B cell (primary cell): ENCODE measurements at regions not wholly inside any gene's neighbourhood (a gene's known extent, or its start where the extent isn't known, plus 50 kb on each side); places are given as distances from the start of the nearest gene placed in this dataset.

Experiments
- ATAC-seq: fragments of 200-7000 bp; cut with Tn5 transposase; one replicate; pipeline ENCODE4 v1.10.0; 2021; ENCODE audit warnings: low read depth, mild to moderate bottlenecking, moderate number of reproducible peaks, moderate library complexity
- CTCF ChIA-PET: fragments of 350-600 bp; sonication (Branson Sonifier 250); formaldehyde crosslinking; loops from one replicate; lab custom pipeline; 2021; ENCODE audit warnings: antibody characterized with exemption, inconsistent platforms; lab: Charles Lee
- POLR2A ChIA-PET: fragments of 350-600 bp; sonication (Branson Sonifier 250); formaldehyde crosslinking; loops from one replicate; lab custom pipeline; 2021; ENCODE audit warnings: antibody characterized with exemption; lab: Charles Lee
- DNase-seq: peaks from one replicate; pipeline ENCODE4 v3.0.0; 2013
- H2AFZ ChIP-seq: 2 replicates; pipeline ENCODE4 v1.6.1; 2012; ENCODE audit warnings: mild to moderate bottlenecking, low read depth, low read length; ENCODE audit not compliant: insufficient read depth, poor library complexity, severe bottlenecking
- H3K27ac ChIP-seq, 2 donors: 1 replicate in 1 of 2; 2 replicates in 1 of 2; pipeline ENCODE4 v1.5.1; 2012 to 2013; ENCODE audit warnings: low read length in 2 of 2, mild to moderate bottlenecking in 2 of 2, moderate library complexity in 1 of 2
- H3K27me3 ChIP-seq, 4 experiments: fragments of 200-600 bp in 1 of 4; sonication (generic) in 1 of 4; replicated peaks in 1 of 4; 1 replicate in 2 of 4; 2 replicates in 2 of 4; pipeline versions ENCODE4 v1.6.1 to v1.7.0; 2013 to 2016; ENCODE audit warnings: low read length in 3 of 4, mild to moderate bottlenecking in 2 of 4, mixed read lengths in 1 of 4, moderate library complexity in 1 of 4; ENCODE audit not compliant: insufficient read depth in 4 of 4, control insufficient read depth in 3 of 4; ENCODE audit errors: control extremely low read depth in 1 of 4
- H3K36me3 ChIP-seq, 2 experiments: replicated peaks in 1 of 2; 1 replicate in 1 of 2; 2 replicates in 1 of 2; pipeline versions ENCODE4 v1.6.1 to v1.7.1; 2013; ENCODE audit warnings: low read length in 1 of 2; ENCODE audit not compliant: insufficient read depth in 2 of 2, control insufficient read depth in 1 of 2; ENCODE audit errors: control extremely low read depth in 1 of 2, extremely low read depth in 1 of 2
- H3K4me1 ChIP-seq, 2 donors: fragments of 200-600 bp in 1 of 2; sonication (generic) in 1 of 2; 1 replicate in 1 of 2; 2 replicates in 1 of 2; pipeline versions ENCODE4 v1.5.1 to v1.6.1; 2013 to 2017; ENCODE audit warnings: low read length in 2 of 2; ENCODE audit not compliant: control insufficient read depth in 2 of 2, insufficient read depth in 2 of 2
- H3K4me2 ChIP-seq: replicated peaks from 2 replicates; pipeline ENCODE3; 2012; ENCODE audit warnings: mild to moderate bottlenecking, low read depth, low read length; ENCODE audit not compliant: poor library complexity, severe bottlenecking
- H3K4me3 ChIP-seq, 5 experiments: fragments of 200-600 bp in 1 of 5; sonication (generic) in 1 of 5; 1 replicate in 3 of 5; 2 replicates in 2 of 5; pipeline versions ENCODE4 v1.5.1 to v1.7.0; 2011 to 2016; ENCODE audit warnings: low read length in 4 of 5, mild to moderate bottlenecking in 4 of 5, low read depth in 2 of 5, control low read depth in 1 of 5, moderate library complexity in 1 of 5; ENCODE audit not compliant: insufficient read depth in 1 of 5; ENCODE audit errors: control extremely low read depth in 1 of 5, extremely low read depth in 1 of 5
- H3K79me2 ChIP-seq: fragments of 200-600 bp; sonication (generic); one replicate; pipeline ENCODE4 v1.6.0; 2016; ENCODE audit warnings: low read length; ENCODE audit not compliant: control insufficient read depth, insufficient read depth
- H3K9ac ChIP-seq: fragments of 200-600 bp; sonication (generic); 2 replicates; pipeline ENCODE4 v1.6.1; 2017; ENCODE audit warnings: mild to moderate bottlenecking, low read length, moderate library complexity
- H3K9me3 ChIP-seq, 3 donors: one replicate each; pipeline versions ENCODE4 v1.6.1 to v1.7.1; 2013; ENCODE audit warnings: low read length in 2 of 3; ENCODE audit not compliant: control insufficient read depth in 2 of 3, insufficient read depth in 1 of 3; ENCODE audit errors: control extremely low read depth in 1 of 3
- H4K20me1 ChIP-seq: 2 replicates; pipeline ENCODE4 v1.6.0; 2012; ENCODE audit warnings: mild to moderate bottlenecking, low read length; ENCODE audit not compliant: insufficient read depth, control insufficient read depth, poor library complexity, severe bottlenecking
- H3K27ac Mint-ChIP-seq: one replicate; pipeline ENCODE4 v1.8.0; 2021; ENCODE audit warnings: mixed read lengths
- H3K27me3 Mint-ChIP-seq: one replicate; pipeline ENCODE4 v1.8.0; 2021; ENCODE audit warnings: mixed read lengths
- H3K4me1 Mint-ChIP-seq: one replicate; pipeline ENCODE4 v1.8.0; 2021; ENCODE audit warnings: mixed read lengths
- H3K4me3 Mint-ChIP-seq: one replicate; pipeline ENCODE4 v1.8.0; 2021; ENCODE audit warnings: mixed read lengths
- H3K9me3 Mint-ChIP-seq: one replicate; pipeline ENCODE4 v1.8.0; 2022; ENCODE audit warnings: mixed read lengths; ENCODE audit not compliant: insufficient read depth
- CTCF ChIP-seq: fragments of 200-600 bp; IDR thresholded peaks from one replicate; pipeline ENCODE4 v1.8.0; 2022; ENCODE audit warnings: antibody characterized with exemption, mild to moderate bottlenecking
- EZH2 ChIP-seq: IDR thresholded peaks from 2 replicates; pipeline ENCODE4 v1.6.1; 2012; ENCODE audit warnings: borderline replicate concordance, low read depth, mild to moderate bottlenecking, moderate library complexity, low read length; ENCODE audit not compliant: insufficient read depth, poor library complexity, severe bottlenecking
- WGBS: methylation state at CpG from one replicate; pipeline ENCODE4 v1.1.5; 2013; ENCODE audit warnings: missing lambda C conversion rate; ENCODE audit not compliant: insufficient coverage; 5-methylcytosine and 5-hydroxymethylcytosine counted together
- intact Hi-C: fragments of 100-400 bp; cut with micrococcal nuclease; formaldehyde crosslinking; loops from one replicate; pipeline ENCODE4 v1.10.0; 2022

GRCh38 chr14:38777401-38777800 lies 325.6 kb downstream of the SEC23A start:
- no peaks in the 10 kb centered on the region for H3K27me3 Mint-ChIP-seq
- WGBS, result 75% methylated on average over 1 of the region's 1 CpG
- intact Hi-C loops, result no loop called here
- Histone ChIP-seq H3K27me3 (no peaks in the 10 kb centered on the region), H3K4me2 (no peak overlapping the region), H3K4me3 (no peak overlapping the region), H2AFZ (no peak overlapping the region), H3K79me2 (no peaks in the 10 kb centered on the region), H3K36me3 (no peaks in the 10 kb centered on the region), H3K27ac (no peak overlapping the region), H4K20me1 (no peaks in the 10 kb centered on the region), H3K9me3 (no peaks in the 10 kb centered on the region), H3K4me1 (no peaks in the 10 kb centered on the region), H3K9ac (no peak overlapping the region)
- no peak for DNase-seq
- ChIA-PET CTCF (no interaction called here), POLR2A (no interaction called here)
- ATAC-seq, result no peak
- no peaks in the 10 kb centered on the region for H3K9me3 Mint-ChIP-seq
- H3K4me3 Mint-ChIP-seq, result no peak overlapping the region
- TF ChIP-seq CTCF (no peak), EZH2 (no peak)
- H3K27ac Mint-ChIP-seq, result no peak overlapping the region
- H3K4me1 Mint-ChIP-seq, result no peaks in the 10 kb centered on the region

GRCh38 chr14:38775986-38776385 lies 327.0 kb downstream of the SEC23A start:
- Histone ChIP-seq H3K4me3 (no peak overlapping the region), H2AFZ (no peak overlapping the region)
- H3K27me3 Mint-ChIP-seq, result no peaks in the 10 kb centered on the region

More at GRCh38 chr14:38775986-38776385, 327.0 kb downstream of the SEC23A start:
- DNase-seq (no peak), ATAC-seq (no peak)
- POLR2A ChIA-PET, result no interaction called here
- Mint-ChIP-seq H3K9me3 (no peaks in the 10 kb centered on the region), H3K27ac (no peak overlapping the region), H3K4me3 (no peak overlapping the region), H3K4me1 (no peaks in the 10 kb centered on the region)
- Histone ChIP-seq H3K4me2 (no peak overlapping the region), H4K20me1 (no peaks in the 10 kb centered on the region), H3K9me3 (no peaks in the 10 kb centered on the region), H3K27me3 (no peaks in the 10 kb centered on the region), H3K79me2 (no peaks in the 10 kb centered on the region), H3K4me1 (no peaks in the 10 kb centered on the region), H3K27ac (no peak overlapping the region), H3K36me3 (no peaks in the 10 kb centered on the region), H3K9ac (no peak overlapping the region)
- CTCF ChIA-PET, result no interaction called here
- no peak for TF ChIP-seq CTCF
- no peak for TF ChIP-seq EZH2
- intact Hi-C loops, result no loop called here
- no CpG with 5 or more reads among the region's 1 CpG for WGBS
